COR-L47 (cell line): ENCODE measurements at regions not wholly inside any gene's neighbourhood (a gene's known extent, or its start where the extent isn't known, plus 50 kb on each side); places are given as distances from the start of the nearest gene placed in this dataset.

Experiments used
- DNase-seq: peaks from one replicate; lab custom pipeline; 2025; lab: John Stamatoyannopoulos, UW

DNA sequence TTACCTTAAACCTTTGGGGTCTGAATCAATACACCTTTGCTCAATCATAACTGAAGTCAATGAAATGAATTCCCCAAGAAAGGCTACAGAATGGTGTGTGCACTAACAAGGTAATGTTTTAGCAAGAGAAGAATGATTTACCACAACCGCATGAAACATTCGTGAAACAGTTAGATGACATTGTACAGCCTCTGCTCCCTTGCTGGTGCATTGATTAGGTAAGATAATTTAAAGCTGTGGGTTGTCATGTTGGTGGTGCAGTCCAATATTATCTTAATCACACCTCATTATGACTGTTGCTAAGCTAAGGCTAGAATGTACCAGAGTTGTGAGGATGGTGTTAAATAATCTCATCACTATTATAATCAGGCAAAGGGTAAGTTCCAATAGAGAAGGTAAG lies 1673.2 kb upstream of the PRR20A start:
- no peak for DNase-seq

DNA sequence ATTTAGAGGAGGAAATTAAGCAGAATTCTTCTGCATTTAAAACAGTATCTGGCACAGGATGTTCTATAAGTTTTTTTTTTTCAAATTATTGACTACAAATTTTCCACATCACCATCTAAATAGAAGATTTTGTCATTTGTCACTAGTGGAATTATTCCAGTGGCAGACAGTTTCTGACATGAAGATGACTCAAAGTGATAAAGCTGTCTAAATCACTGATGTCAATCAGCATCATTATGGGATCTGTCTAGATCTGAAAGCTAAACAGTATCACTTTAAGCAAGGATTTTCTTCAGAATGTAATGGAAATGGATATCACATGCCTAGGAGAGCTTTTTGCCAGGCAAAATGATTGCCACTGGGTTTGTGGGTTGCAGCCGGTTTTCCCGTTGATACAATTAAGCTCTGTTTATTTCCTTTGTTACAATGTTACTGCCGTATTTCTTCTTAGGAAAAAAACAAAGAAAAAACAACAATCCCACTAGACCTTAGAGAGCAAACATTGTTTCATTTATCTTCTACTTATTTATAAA lies 1657.0 kb upstream of the PRR20A start:
- no peak for DNase-seq

DNA sequence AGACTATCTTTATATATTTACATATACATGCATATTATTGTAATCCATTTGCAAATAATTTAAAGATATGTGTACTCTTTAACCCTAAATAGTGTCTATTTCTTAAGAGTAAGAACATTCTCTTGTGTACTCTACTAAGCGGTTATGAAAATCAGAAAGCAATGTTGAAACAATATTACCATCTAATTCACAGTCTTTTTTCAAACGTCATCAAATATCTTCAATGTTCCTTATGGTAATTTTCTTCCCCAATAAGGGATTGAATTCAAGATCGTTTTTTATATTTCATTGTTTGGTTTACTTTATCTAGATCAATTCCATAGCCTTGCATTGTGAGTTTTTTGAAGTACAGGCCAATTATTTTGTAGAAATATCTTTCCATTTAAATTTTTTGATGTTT lies 1647.4 kb upstream of the PRR20A start:
- DNase-seq = no peak

DNA sequence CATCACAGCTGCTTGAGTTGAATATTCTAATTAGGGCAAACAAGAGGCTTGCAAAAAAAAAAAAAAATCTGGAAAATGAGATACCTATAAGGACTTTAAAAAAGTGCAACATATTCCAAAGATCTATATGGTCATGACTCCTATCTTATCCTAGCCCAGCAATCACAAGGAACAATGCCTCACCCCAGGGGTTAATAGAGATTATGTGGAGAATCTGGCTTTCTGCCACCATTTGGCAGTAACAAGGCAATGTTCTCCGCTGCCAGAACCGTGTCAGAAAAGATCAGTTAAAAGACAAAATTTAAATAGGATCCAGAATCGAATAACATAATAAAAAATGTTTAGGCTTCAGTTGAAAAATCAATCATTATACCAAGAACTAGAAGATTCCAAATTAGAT lies 1643.2 kb upstream of the PRR20A start:
- DNase-seq = no peak

- DNase-seq = no peak
These were observed 1640.0 kb upstream of the PRR20A start for GRCh38 chr13:55500694-55501093.

- DNase-seq = no peak
These were observed 1624.1 kb upstream of the PRR20A start for GRCh38 chr13:55516610-55517009.

DNA sequence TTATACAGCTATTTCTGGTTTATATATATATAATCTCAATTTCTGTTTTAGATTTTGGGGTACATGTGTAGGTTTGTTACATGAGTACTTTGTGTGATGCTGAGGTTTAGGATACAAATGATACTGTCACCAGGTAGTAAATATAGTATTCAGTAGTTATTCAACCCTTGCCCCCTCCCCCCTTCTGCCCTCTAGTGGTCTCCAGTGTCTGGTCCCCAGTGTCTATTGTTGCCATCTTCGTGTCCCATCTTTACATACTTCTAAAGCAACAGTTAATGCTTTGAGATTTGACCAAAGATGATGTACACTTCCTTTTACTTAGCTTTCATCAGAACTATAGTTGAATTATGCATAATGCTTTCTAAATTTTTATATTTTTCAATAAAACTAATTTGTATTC lies 1623.4 kb upstream of the PRR20A start:
- no peak for DNase-seq

GRCh38 chr13:55528434-55528833 lies 1612.3 kb upstream of the PRR20A start:
- no peak for DNase-seq

DNA sequence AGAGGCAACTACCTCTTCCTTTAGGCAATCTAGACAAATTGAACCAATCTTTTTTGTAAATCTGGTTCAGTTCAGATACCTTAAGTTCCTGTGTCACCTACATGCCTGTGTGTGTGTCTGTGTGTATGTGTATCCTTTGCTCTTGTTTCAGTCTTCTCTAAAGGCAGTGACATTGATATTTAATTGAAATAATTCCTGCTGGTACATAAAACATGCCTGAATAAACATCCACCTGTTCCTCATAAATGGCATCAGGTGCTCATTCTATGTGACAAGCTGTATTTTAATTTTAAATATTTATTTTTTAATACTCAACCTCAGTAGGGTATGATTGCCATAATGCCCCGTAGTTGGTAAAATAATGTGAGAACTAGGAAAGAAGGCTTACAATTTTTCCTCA lies 1606.4 kb upstream of the PRR20A start:
- no peak for DNase-seq

- DNase-seq = no peak
These were observed 1602.3 kb upstream of the PRR20A start for GRCh38 chr13:55538424-55538823.

DNA sequence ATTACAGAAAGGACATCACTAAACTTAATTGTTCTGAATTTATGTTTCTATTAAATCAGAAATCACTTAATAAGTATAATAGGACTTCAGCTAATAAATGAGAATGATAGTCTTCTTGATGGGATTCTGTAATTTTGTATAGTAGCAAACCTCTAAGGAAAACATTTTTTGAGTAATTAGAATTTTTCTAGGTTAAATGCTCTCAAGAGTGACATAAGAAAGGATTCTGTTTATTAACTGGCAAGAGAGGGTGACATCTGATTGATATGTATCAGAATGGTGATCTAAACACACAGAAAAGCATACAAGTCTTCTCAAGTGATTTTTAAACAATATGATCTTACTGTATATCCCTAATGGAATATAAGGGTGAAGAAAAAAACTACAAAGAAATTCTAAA lies 1597.7 kb upstream of the PRR20A start:
- DNase-seq = no peak

DNA sequence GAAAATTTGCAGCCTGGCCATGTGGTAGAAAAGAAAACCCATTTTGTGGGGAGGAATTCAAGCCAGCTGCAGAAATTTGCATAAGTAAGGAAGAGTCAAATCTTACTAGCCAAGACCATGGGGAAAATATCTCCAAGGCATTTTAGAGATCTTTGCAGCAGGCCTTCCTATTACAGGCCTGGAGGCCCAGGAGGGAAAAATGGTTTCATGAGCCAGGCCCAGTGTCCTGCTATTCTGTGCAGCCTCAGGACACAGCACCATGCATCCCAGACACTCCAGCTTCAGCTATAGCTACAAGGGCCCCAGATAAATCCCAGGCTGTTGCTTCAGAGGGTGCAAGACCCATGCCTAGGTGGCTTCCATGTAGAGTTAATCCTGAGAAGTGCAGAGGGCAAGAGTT lies 1590.1 kb upstream of the PRR20A start:
- DNase-seq = no peak

DNA sequence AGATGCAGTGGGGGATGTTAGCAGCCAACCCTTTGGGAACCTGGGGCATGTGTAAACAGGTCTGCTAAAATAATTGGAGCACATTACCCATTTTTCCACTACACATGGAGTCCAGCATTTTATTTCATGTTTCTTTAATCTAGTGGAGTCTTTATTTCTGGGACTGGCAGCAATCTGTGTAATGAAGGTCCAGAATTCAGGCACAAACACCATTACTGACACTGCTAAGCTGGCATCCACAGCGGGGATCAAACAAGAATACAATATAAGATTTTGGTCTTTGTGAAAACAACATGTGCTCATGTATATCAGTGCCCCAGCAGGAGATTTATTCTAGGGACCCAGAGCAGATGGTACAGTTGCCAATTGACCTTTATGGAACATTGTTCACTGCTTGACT lies 1587.0 kb upstream of the PRR20A start:
- peak; percentile 83 for DNase-seq

- no peak for DNase-seq
These were observed 1586.0 kb upstream of the PRR20A start for GRCh38 chr13:55554741-55555140.

DNA sequence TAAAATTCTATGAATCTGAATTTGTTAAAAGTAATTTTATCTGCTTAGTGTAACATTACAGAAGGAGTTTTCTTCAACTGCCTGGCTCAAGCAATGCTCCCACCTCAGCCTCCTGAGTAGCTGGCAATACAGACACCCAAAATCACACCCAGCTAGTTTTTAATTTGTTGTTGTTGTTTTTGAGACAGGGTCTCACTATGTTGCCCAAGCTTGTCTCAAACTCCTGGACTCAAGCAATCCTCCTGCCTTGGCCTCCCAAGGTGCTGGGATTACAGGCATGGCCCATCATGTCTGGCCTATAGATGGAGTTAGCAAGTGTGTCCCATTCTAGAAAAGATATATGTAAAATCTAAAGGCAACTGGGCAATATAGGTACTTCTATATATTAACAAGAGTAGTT lies 1580.4 kb upstream of the PRR20A start:
- DNase-seq = no peak

DNA sequence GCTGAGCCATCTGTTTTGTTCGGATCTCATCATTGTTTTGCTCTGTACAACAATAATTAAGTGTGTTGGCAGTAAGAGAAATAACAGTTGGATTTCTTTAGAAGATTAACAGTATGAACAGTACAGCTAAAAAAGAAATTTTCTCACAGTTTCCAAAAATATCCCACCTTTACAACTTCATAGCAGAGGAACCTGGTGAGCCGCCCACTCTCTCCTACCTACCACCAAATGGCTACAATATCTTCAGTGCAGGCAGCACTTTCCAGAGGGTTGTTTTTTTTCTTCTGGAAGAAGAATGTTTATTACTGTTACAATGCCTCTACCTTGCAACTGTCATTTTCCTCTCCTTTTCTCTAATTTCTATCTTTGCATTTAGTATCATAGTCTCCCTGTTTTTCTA lies 1577.5 kb upstream of the PRR20A start:
- no peak for DNase-seq

GRCh38 chr13:55566334-55566733 lies 1574.4 kb upstream of the PRR20A start:
- no peak for DNase-seq

DNA sequence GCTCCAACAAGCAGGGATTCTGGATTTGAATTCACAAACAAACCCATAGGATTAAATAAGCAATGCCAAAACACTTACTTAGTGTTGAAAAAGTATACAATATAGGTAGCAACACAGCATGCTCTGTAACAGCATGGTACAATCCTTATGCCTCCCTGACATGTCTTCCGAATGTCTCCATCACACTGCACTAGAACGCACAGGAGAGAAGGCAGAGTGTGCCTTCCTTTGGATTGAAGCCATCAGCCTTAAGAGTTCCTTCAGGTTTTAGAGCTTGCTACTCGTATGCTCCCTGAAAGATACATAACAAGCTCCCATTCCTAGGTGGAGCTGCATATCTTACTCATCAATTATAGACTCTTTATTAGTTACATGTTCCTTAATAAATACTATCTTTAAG lies 1573.9 kb upstream of the PRR20A start:
- DNase-seq = no peak

- DNase-seq = no peak
These were observed 1572.7 kb upstream of the PRR20A start for GRCh38 chr13:55567721-55568625.

GRCh38 chr13:55569082-55569481 lies 1571.6 kb upstream of the PRR20A start:
- no peak for DNase-seq

- no peak for DNase-seq
These were observed 1571.2 kb upstream of the PRR20A start for GRCh38 chr13:55569514-55569913.

GRCh38 chr13:55570371-55570770 lies 1570.3 kb upstream of the PRR20A start:
- DNase-seq = no peak

- DNase-seq = no peak
These were observed 1569.4 kb upstream of the PRR20A start for GRCh38 chr13:55571237-55571867.
